Right renal cortex interstitium (tissue), 3 donors: ENCODE measurements at regions not wholly inside any gene's neighbourhood (a gene's known extent, or its start where the extent isn't known, plus 50 kb on each side); places are given as distances from the start of the nearest gene placed in this dataset.
"Not testable (repeated sequence)": the region's sequence is repeated elsewhere in the genome, so short reads cannot be mapped to it uniquely, and the experiment has no call there.

Experiments
- DNase-seq, 3 donors: peaks; one replicate each; pipeline ENCODE4 v3.0.0-alpha.2; 2013; ENCODE audit warnings: low read depth in 3 of 3, low spot score in 2 of 3

DNA sequence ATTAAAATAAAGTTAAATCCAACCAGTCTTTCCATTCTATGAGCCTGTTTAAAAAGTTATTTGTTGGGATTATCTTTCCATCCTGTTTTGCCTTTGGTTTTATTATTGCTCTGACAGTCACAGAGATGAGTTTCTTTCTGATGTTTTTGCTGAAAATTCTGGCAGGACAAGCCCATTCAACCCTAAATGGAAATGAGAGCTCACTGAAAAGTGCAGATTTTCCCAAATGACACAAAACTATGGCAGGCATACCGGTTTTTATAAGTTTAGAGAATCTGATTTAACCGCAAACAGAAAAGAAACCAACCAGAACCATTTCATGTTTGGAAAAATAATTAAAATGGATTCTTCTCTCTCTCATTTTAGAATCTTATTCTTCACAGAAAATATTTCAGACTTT is 238.1 kb upstream of the SGO1 start:
- no peak for DNase-seq

DNA sequence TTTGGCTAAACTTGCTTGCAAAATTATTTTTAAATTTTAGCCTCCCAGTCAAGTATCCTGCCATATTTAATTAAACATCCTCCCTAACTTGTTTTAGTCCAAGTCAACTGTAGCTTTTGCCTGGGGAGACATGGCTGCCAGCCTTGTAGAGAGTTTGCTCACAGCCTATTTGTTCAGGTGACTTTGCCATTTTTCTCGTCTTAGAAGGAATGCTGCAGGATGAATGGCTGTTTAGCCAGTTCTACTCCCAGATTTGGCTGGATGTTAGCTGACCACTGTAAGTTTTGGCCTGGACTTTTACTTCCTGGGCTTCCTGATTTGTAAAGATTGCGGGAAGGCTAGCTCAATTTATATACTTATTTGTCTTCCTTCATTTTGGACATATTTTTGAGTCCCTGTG is 236.4 kb upstream of the SGO1 start:
- DNase-seq = no peak

- no peak for DNase-seq
Measured at GRCh38 chr3:20417388-20418108, 231.5 kb upstream of the SGO1 start.

GRCh38 chr3:20406611-20407011 is 220.6 kb upstream of the SGO1 start:
- DNase-seq = no peak

GRCh38 chr3:20405744-20406143 is 219.7 kb upstream of the SGO1 start:
- DNase-seq = no peak

DNA sequence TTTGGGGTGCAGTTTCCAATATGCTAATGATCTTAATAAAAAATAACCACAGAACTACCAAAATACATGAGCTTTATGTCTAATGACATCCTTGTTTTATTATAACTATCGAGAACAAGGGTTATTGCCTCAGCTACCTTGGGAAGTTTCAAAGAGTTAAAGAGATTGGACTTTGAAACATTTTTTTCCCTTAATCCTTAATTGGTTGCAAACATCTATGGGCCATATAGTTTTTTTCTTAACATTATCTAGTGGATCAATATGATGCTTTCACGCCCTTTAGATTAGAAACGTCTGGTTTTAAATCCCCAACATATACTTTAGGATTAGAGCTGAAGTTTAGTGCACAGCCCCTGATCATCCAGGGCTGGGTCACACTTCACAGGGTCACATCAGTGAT is 219.2 kb upstream of the SGO1 start:
- no peak for DNase-seq

GRCh38 chr3:20404741-20405100 is 218.7 kb upstream of the SGO1 start:
- DNase-seq = no peak

- DNase-seq = no peak
Measured at GRCh38 chr3:20403986-20404740, 218.2 kb upstream of the SGO1 start.

- no peak for DNase-seq
Measured at GRCh38 chr3:20401253-20401652, 215.2 kb upstream of the SGO1 start.

- no peak for DNase-seq
Measured at GRCh38 chr3:20400686-20401085, 214.7 kb upstream of the SGO1 start.

DNA sequence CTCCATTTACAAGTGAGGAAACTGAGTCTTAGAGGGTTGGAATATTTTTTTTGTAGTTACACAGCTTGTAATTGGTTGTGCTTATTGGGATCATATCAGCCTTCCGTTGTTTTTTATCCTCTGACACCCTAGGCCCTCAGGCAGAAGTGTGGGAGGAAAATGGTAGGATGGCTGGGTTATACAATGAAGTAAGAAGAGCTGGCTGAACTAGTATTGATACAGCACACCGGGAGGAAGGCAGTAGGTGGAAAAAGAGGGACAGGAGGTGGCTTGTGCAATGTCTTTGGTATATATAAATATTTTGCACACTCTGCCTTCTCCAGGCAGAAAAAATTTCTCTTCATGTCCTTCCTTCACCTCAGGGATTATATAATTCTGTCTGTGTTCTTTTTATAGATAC is 214.3 kb upstream of the SGO1 start:
- no peak for DNase-seq

GRCh38 chr3:20396335-20396734 is 210.3 kb upstream of the SGO1 start:
- no peak for DNase-seq

- DNase-seq = no peak
Measured at GRCh38 chr3:20395692-20396091, 209.7 kb upstream of the SGO1 start.

- DNase-seq = no peak
Measured at GRCh38 chr3:20394243-20394642, 208.2 kb upstream of the SGO1 start.

DNA sequence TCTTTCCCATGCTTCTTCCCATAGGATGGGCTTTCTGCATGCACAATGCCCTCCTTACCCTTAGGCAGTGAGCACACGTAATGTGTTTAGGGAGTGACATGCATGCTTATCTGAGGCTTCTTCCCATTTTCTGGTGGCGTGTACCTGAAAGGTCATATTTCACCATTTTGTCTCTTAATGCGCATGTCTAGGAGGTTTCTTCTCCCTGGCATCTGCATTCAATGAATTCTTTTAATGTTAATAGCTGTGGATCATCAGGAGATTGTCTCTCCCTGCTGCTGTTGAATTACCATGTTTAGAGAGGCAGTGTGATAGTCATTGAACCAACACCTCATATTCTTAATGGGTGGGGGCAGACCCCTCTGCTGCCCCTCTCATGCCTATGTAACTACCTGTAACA is 205.6 kb upstream of the SGO1 start:
- DNase-seq = no peak

DNA sequence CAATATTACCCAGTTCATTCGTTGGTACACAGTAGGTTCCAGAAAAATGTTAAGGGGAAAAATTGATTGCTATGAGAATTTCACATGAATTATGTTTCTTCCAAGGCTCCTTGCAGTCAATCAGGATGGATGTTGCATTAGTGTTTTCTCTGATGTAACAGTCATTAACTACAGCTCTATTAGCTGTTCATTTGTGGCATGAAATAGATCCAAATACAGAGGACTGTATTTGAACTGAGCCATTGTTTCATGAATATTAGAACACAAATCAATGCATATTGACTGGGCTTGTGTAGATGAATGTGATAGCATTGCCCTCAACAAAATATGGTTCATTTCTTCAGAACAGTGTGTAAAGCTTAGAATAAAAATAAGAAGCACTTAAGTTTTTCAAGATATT is 203.0 kb upstream of the SGO1 start:
- DNase-seq = no peak

DNA sequence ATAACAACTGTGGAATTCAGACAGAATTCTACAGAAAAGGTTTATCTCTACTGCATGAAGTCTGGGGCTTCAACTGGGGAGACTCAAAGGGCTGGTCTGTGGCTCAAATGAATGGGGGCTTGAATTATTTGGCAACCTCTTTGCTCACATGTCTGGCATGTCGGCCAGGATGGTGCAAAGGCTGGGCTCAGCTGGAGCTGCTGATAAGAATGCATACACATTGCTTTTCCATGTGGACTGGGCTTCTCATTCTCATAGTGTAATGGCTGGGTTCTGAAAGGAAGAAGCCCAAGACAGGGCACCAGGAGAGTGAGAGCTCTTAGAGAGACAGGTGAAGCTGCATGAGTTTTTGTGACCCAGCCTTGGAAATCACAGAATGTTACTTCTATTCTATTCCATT is 194.3 kb upstream of the SGO1 start:
- no peak for DNase-seq

DNA sequence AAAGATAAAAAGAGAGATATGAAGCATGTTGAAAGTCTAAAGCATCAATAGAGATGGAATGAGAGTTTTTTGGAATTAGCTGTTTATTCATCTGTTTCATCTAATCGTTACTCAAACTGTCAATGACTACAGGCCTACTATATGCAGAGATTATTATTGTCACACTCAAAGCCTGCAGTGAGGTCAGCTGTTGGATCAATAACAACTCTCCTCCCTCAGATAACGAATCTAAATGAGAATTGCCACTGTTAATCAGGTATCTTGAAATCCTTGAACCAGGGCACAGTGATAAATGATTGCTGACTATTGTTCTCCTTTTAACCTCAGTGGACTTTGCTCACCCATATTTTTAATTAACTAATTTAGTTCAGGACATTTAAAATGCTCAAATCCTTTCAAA is 192.3 kb upstream of the SGO1 start:
- no peak for DNase-seq

GRCh38 chr3:20376665-20377217 is 190.7 kb upstream of the SGO1 start:
- no peak for DNase-seq

GRCh38 chr3:20375302-20375701 is 189.3 kb upstream of the SGO1 start:
- DNase-seq = no peak

DNA sequence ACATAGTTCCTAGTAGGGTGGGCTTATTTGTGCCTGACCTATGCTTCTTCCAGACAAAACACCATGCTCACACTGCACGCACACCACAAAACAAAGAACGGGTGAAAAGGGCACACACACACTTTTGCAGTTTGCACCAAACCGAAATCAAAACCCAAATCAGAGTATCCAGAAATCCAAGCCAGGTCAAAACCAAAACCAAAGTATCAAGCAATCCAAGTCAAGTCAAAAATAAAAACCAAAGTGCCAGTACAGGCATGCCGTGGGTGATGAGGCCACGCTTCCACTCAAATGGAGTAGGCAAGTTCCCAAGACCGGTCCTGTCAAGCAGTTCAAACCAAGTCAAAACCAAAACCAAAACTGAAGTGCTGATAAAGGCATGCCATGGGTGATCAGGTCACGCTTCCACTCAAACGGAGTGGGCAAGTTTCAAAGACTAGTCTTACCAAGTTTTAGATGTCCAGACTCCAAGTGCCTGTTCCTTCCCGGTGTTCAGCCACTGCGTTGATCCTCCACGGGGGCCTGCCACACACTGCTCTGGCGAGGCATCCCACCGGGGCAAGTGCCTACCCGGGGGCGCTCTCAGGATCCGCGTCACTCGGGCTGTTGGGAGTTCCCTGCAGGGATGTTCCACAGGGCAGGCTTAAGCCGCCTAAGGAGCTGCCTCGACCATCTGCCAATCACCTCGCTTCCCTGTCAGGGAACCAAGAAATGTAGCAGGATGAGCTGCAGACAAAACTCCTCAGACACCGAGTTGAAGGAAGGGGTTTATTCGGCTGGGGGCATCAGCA is 184.5 kb upstream of the SGO1 start:
- not testable (repeated sequence) for DNase-seq
